ENCODE measurements at regions not wholly inside any gene's neighbourhood (a gene's known extent, or its start where the extent isn't known, plus 50 kb on each side); places are given as distances from the start of the nearest gene placed in this dataset.

DNA sequence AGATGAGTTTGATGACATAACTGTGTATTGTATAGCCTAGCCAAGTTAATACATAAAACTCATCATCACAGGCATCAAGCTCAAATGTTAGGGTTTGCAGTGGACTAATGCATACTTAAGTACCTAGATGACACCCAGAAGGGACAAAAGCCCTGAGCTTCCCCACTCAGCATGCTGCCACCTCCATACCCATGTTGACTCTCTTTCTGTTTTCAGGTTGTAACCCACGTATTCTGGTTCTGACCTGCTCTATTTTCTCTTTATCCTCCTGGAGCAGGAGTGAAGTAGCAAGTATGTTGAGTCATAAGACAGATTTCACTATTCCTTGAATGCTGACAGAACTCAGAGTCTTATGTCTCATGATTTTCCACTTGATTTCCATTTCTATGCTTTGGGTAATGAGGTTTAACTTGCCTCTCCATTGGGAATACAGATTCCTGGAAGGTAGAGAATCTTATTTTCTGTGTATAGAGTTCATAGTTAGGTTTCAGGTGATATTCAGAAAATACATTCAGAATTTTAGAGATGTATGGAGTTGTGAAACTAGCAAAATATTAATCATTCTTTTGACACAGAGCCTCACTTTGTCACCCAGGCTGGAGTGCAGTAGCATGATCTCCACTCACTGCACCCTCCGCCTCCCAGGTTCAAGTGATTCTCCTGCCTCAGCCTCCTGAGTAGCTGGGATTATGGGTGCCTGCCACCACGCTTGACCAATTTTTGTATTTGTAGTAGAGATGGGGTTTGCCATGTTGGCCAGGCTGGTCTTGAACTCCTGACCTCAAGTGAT lies 122.5 kb upstream of the KCNJ15 start:
- TF ChIP-seq, protein P1, sequence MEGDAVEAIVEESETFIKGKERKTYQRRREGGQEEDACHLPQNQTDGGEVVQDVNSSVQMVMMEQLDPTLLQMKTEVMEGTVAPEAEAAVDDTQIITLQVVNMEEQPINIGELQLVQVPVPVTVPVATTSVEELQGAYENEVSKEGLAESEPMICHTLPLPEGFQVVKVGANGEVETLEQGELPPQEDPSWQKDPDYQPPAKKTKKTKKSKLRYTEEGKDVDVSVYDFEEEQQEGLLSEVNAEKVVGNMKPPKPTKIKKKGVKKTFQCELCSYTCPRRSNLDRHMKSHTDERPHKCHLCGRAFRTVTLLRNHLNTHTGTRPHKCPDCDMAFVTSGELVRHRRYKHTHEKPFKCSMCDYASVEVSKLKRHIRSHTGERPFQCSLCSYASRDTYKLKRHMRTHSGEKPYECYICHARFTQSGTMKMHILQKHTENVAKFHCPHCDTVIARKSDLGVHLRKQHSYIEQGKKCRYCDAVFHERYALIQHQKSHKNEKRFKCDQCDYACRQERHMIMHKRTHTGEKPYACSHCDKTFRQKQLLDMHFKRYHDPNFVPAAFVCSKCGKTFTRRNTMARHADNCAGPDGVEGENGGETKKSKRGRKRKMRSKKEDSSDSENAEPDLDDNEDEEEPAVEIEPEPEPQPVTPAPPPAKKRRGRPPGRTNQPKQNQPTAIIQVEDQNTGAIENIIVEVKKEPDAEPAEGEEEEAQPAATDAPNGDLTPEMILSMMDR (IDR thresholded peaks at IDR 0.05; ENCODE audit: borderline replicate concordance, extremely low read depth, insufficient read depth): no peak
- no peak overlapping the region for H3K27ac ChIP-seq (ENCODE audit: low read depth in 2 of 2, low read length in 2 of 2)
- no peaks in the 10 kb centered on the region for H3K36me3 ChIP-seq (ENCODE audit: control insufficient read depth in 2 of 3, insufficient read depth in 3 of 3, low read length in 3 of 3)
- no peak overlapping the region for H3K4me3 ChIP-seq (ENCODE audit: low read length in 3 of 3)
- H3K9ac ChIP-seq (ENCODE audit: low read length in 3 of 3): no peak overlapping the region
- H3K27me3 ChIP-seq (ENCODE audit: control insufficient read depth, insufficient read depth, low read length): no peaks in the 10 kb centered on the region
- FAIRE-seq (no peak), DNase-seq (no peak)
- intact Hi-C loops (cut with DNase I): no loop called here
- no peaks in the 10 kb centered on the region for H3K9me3 ChIP-seq (ENCODE audit: control insufficient read depth in 2 of 3, insufficient read depth in 1 of 3, low read length in 3 of 3)
- H3K4me1 ChIP-seq (ENCODE audit: control insufficient read depth in 2 of 3, insufficient read depth in 2 of 3, low read depth in 1 of 3, low read length in 3 of 3): no peaks in the 10 kb centered on the region

DNA sequence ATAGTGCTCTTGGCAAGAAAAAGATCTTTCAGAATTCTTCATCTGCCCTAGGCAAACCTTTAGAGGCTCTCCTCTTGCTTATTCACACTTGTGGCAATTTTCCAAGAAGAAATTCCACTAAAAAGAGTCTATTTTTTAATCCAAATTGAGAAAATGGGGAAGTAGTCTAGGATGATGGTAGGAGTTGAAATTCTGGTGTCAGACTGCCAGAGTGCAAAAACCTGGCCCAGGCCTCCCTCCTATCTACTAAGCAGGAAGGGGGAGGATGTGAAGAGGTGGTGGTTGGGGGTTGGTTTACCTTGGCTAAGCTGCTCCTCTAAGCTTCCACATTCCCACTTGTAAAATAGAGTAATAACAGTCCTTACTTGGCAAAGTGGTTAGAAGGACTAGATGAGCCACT lies 120.6 kb upstream of the KCNJ15 start:
- TF ChIP-seq, protein P1 (IDR thresholded peaks at IDR 0.05; ENCODE audit: borderline replicate concordance, extremely low read depth, insufficient read depth): no peak
- FAIRE-seq (no peak), DNase-seq (peak in 1 of 5 donors; percentile 7)
- Histone ChIP-seq H3K27ac (ENCODE audit: low read depth in 2 of 2, low read length in 2 of 2) (no peak overlapping the region), H3K36me3 (ENCODE audit: control insufficient read depth in 2 of 3, insufficient read depth in 3 of 3, low read length in 3 of 3) (no peaks in the 10 kb centered on the region), H3K9ac (ENCODE audit: low read length in 3 of 3) (no peak overlapping the region), H3K4me1 (ENCODE audit: control insufficient read depth in 2 of 3, insufficient read depth in 2 of 3, low read depth in 1 of 3, low read length in 3 of 3) (peaks cover 2 to 7% (median 3%) of the 10 kb centered on the region in 3 donors), H3K4me3 (ENCODE audit: low read length in 3 of 3) (no peak overlapping the region), H3K9me3 (ENCODE audit: control insufficient read depth in 2 of 3, insufficient read depth in 1 of 3, low read length in 3 of 3) (no peaks in the 10 kb centered on the region), H3K27me3 (ENCODE audit: control insufficient read depth, insufficient read depth, low read length) (no peaks in the 10 kb centered on the region)
- intact Hi-C loops (cut with DNase I): no loop called here

DNA sequence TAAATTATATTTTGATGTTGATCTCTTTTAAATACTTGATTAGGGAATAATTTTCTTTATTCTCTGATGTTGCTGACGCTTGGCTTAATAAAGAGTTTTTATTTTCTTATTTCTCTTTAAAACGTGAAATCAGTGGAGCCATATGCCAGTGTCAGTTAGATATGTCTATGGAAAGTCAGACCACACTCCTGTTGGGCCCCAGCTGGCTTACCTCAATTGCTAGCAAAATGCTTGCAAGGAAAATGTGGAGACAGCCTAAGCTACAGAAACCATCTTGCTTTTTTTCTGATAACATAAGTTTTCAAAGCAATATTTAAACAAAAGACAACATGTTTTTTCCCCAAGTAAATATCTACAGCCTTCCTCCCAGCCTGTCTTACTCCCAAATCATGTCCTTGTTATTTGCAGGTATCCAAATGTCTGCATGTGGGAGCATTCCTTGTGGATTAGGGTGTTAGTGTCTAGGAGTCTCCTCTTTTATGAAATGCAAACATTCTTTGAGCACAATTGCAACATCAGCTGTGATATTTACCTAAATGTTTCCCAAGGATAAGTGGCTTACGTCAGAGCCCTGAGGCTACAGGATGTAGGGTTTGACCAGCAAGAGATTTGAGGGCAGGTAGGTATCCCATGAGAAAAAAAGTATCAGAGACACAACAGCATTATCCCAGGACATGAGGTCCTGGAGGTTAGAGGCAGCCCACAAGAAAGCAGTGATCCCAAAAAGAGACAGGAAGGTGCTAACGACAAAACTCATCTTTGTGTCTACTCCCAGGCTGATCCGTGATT lies 117.2 kb upstream of the KCNJ15 start:
- peaks cover 2 to 7% (median 3%) of the 10 kb centered on the region in 3 donors for H3K4me1 ChIP-seq (ENCODE audit: control insufficient read depth in 2 of 3, insufficient read depth in 2 of 3, low read depth in 1 of 3, low read length in 3 of 3)
- peaks cover 0 to 2% (median under 1%) of the 10 kb centered on the region in 3 donors for H3K9me3 ChIP-seq (ENCODE audit: control insufficient read depth in 2 of 3, insufficient read depth in 1 of 3, low read length in 3 of 3)
- intact Hi-C loops (cut with DNase I): no loop called here
- TF ChIP-seq, protein P1 (IDR thresholded peaks at IDR 0.05; ENCODE audit: borderline replicate concordance, extremely low read depth, insufficient read depth): no peak
- DNase-seq (peak in 2 of 5 donors; percentile 2 to 11), FAIRE-seq (no peak)
- no peak overlapping the region for H3K4me3 ChIP-seq (ENCODE audit: low read length in 3 of 3)
- no peaks in the 10 kb centered on the region for H3K36me3 ChIP-seq (ENCODE audit: control insufficient read depth in 2 of 3, insufficient read depth in 3 of 3, low read length in 3 of 3)
- H3K27ac ChIP-seq (ENCODE audit: low read depth in 2 of 2, low read length in 2 of 2): no peak overlapping the region
- H3K27me3 ChIP-seq (ENCODE audit: control insufficient read depth, insufficient read depth, low read length): no peaks in the 10 kb centered on the region
- no peak overlapping the region for H3K9ac ChIP-seq (ENCODE audit: low read length in 3 of 3)
